Stimulated activated CD4-positive, alpha-beta T cell treated with anti-CD3 and anti-CD28 coated beads, Interleukin-15, amount 100 ng/mL, for 48 hours (primary cell): ENCODE measurements at regions not wholly inside any gene's neighbourhood (a gene's known extent, or its start where the extent isn't known, plus 50 kb on each side); places are given as distances from the start of the nearest gene placed in this dataset.

ENCODE experiments used
- DNase-seq, 2 donors: peaks; one replicate each; pipeline ENCODE4 v3.0.0-alpha.2; 2020; ENCODE audit warnings: low read depth in 2 of 2

- DNase-seq = no peak
Observed at GRCh38 chr12:111011999-111012600, 91.7 kb upstream of the MYL2 start.

DNA sequence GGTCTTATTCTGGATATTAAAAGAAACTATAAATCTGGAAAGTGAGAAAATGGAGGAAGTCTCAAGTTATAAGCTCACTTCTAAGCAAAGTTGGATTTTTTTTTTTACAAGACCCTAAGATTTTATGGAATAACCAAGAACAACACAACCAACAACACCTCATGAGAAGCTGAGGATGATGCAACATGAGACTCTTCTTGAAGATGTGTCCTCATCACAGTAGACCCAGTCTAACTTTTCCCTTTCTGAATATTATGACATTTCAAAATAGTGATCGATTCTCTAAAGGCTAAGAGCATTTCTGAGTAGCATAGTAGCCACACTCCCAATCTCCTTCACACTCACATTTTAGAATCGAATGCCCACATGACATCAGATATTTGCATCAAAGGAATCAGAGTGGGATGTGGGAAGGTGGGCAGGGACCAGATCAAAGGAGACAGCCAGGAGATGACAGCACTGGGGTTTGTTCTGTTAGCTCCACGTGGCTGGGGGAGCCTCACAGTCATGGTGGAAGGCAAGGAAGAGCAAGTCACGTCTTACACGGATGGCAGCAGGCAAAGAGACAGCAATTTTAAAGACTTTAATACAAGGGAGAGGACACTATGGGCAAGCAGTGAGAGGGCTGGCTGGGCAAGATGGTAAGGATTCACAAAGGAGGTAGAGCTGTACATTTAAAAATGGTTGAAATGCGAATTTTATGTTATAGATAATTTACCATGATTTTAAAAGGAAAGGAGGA lies 90.7 kb upstream of the MYL2 start:
- DNase-seq = no peak

GRCh38 chr12:111010061-111010460 lies 89.7 kb upstream of the MYL2 start:
- no peak for DNase-seq

DNA sequence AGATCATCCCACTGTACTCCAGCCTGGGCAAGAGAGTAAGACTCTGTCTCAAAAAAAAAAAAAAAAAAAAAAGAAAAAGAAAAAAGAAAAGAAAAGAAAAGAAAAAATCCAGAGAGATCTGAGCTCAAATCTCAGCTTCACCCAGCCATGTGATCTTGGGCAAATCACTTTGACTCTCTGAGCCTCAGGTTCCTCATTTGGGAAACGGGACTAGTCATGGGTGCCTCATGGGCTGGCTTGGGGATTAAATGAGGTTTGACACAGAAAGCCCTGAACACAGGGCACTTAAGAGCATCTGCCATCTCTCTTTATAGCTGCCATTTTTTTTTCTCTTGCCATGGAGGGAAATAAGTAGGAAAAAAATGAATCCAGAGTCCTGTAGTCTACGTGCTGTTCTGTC lies 86.2 kb upstream of the MYL2 start:
- DNase-seq = no peak

GRCh38 chr12:110998971-110999370 lies 78.6 kb upstream of the MYL2 start:
- no peak for DNase-seq

GRCh38 chr12:110998165-110998564 lies 77.8 kb upstream of the MYL2 start:
- no peak for DNase-seq

DNA sequence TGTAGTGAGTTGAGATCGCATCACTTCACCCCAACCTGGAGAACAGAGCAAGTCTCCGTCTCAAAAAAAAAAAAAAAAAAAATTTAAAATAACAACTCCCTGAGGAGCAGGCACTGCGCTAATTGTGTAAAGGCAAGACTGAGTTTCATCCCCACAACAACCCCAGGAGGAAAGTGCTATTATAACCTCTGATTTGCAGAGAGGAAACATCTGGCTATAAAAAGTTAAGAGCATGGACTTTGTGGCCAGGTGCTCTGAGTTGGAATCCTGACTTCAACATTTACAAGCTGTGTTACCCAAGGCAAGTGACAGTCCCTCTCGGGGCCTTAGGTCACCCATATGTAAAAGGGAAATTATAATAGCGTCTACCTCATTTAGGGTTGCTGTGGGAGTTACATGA lies 76.0 kb upstream of the MYL2 start:
- no peak for DNase-seq

DNA sequence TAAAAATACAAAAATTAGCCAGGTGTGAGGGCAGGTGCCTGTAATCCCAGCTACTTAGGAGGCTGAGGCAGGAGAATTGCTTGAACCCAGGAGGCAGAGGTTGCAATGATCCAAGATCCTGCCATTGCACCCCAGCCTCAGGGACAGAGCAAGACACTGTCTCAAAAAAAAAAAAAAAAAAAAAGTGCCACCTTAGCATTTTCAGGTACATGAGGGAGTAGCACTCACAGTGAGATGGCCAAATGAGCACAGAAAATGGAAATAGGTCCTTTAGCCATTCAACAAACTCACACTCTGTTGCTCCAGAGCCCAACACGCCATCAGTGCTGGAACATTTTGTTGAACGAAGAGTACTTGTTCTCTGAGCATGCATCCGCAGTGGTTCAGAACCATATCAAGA lies 75.2 kb upstream of the MYL2 start:
- DNase-seq = no peak

GRCh38 chr12:110995016-110995415 lies 74.6 kb upstream of the MYL2 start:
- DNase-seq = no peak

DNA sequence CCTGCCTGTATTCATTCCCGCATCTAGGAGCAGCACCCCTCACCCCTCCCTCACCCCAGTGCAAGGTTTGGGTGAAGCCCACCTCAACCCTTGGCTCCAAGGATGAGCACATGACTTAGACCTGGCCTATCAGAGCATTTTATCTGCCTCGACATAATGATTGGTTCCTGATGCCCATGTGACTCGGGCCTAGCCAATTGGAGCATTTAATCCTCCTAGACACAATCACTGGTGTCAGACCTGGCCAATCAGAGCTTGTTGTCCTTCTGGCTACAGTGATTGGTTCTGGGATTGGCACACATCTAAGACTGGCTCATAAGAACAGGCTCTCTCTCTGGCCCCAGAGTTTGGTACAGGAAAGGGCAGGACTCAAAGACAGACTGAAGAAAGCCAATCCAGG lies 73.1 kb upstream of the MYL2 start:
- DNase-seq = no peak

GRCh38 chr12:110992909-110993308 lies 72.5 kb upstream of the MYL2 start:
- no peak for DNase-seq

GRCh38 chr12:110983811-110984210 lies 63.4 kb upstream of the MYL2 start:
- no peak for DNase-seq

- no peak for DNase-seq
Observed at GRCh38 chr12:110972866-110973265, 52.5 kb upstream of the MYL2 start.

GRCh38 chr12:110971936-110972335 lies 51.6 kb upstream of the MYL2 start:
- DNase-seq = no peak

DNA sequence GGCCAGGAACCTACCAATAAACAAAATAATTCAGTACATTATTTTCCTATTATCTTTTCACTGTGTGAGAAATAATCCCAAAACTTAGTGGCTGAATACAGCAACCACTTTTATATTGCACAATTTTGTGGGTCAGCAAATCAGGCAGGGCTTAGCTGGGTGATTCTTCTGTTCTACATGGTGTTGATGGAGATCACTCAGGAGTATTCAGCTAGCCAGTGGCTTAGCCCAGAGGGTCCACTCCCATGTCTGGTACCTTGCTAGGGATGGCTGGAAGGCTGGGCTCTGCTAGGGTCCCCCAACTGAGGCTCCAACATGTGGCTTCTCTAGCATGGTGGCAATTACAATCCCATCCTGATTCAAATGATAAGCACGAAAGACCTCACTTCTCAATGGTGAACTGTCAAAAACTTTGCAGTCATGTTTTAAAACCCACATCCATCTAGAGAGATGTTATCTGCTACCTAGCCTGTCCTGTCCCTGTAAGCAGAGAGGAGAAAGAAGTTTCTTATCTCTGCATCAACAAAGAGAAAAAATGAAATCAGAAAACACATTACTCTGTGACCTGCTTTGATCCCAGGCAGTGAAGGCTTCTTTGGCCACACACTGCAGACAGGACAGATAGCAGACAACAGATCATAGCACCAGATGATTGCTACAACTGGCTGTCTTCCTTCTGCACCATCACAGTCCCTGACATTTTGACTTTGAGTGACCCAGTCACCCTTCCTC lies 51.0 kb upstream of the MYL2 start:
- DNase-seq = no peak
